Gastroesophageal sphincter (tissue), 3 donors: ENCODE measurements at regions not wholly inside any gene's neighbourhood (a gene's known extent, or its start where the extent isn't known, plus 50 kb on each side); places are given as distances from the start of the nearest gene placed in this dataset.

Experiments
- CTCF ChIP-seq, 4 experiments: fragments of 200-600 bp in 2 of 4; fragments of 450-650 bp in 2 of 4; sonication (generic) in 1 of 4; IDR thresholded peaks; one replicate each; pipeline ENCODE4 v1.5.1; 2017 to 2019; ENCODE audit warnings: antibody characterized with exemption in 4 of 4, mild to moderate bottlenecking in 2 of 4, moderate library complexity in 2 of 4
- EP300 ChIP-seq: sonication (generic); formaldehyde crosslinking; IDR thresholded peaks from one replicate; pipeline ENCODE4 v1.6.1; 2017; ENCODE audit warnings: antibody characterized with exemption, mild to moderate bottlenecking
- POLR2A ChIP-seq, 2 donors: fragments of 450-650 bp; IDR thresholded peaks; one replicate each; pipeline ENCODE4 v1.6.1; 2017; ENCODE audit warnings: antibody characterized with exemption in 2 of 2, mild to moderate bottlenecking in 2 of 2, moderate library complexity in 1 of 2
- POLR2AphosphoS5 ChIP-seq: sonication (generic); formaldehyde crosslinking; IDR thresholded peaks from one replicate; pipeline ENCODE4 v1.6.1; 2017; ENCODE audit warnings: antibody characterized with exemption

GRCh38 chr1:223011505-223011856, 131.6 kb downstream of the TLR5 start:
- TF ChIP-seq EP300 (no peak), CTCF (IDR thresholded peaks at IDR 0.05) (no peak), POLR2A (IDR thresholded peaks at IDR 0.05) (no peak), POLR2AphosphoS5 (no peak)
